ENCODE measurements at regions not wholly inside any gene's neighbourhood (a gene's known extent, or its start where the extent isn't known, plus 50 kb on each side); places are given as distances from the start of the nearest gene placed in this dataset.
"Not testable (repeated sequence)": the region's sequence is repeated elsewhere in the genome, so short reads cannot be mapped to it uniquely, and the experiment has no call there.

- Mint-ChIP-seq H3K4me1 (ENCODE audit: unreplicated experiment) (no peaks in the 10 kb centered on the region), H3K27me3 (peaks cover 18% of the 10 kb centered on the region), H3K27ac (no peak overlapping the region), H3K36me3 (no peaks in the 10 kb centered on the region), H3K9me3 (peaks cover 6% of the 10 kb centered on the region), H3K4me3 (no peak overlapping the region)
- TF ChIP-seq CTCF (conservative IDR thresholded peaks at IDR 0.05) = no peak
- no peak for DNase-seq (ENCODE audit: extremely low spot score, unreplicated experiment)
These were observed 424.4 kb upstream of the NFIA start for GRCh38 chr1:60657926-60658325.

- H3K27ac Mint-ChIP-seq = no peak overlapping the region
- H3K9me3 Mint-ChIP-seq = peaks cover 7% of the 10 kb centered on the region
- no peak overlapping the region for H3K4me3 Mint-ChIP-seq
- H3K27me3 Mint-ChIP-seq = peaks cover 14% of the 10 kb centered on the region
- H3K36me3 Mint-ChIP-seq = no peaks in the 10 kb centered on the region
- no peak for DNase-seq (ENCODE audit: extremely low spot score, unreplicated experiment)
- H3K4me1 Mint-ChIP-seq (ENCODE audit: unreplicated experiment) = no peaks in the 10 kb centered on the region
- TF ChIP-seq CTCF (conservative IDR thresholded peaks at IDR 0.05) = no peak
These were observed 426.5 kb upstream of the NFIA start for GRCh38 chr1:60655679-60656355.

DNA sequence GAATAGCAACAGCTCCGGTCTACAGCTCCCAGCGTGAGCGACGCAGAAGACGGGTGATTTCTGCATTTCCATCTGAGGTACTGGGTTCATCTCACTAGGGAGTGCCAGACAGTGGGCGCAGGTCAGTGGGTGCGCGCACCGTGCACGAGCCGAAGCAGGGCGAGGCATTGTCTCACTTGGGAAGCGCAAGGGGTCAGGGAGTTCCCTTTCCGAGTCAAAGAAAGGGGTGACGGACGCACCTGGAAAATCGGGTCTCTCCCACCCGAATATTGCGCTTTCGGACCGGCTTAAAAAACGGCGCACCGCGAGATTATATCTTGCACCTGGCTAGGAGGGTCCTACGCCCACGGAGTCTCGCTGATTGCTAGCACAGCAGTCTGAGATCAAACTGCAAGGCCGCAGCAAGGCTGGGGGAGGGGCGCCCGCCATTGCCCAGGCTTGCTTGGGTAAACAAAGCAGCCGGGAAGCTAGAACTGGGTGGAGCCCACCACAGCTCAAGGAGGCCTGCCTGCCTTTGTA lies 442.3 kb upstream of the NFIA start:
- H3K4me3 Mint-ChIP-seq = not testable (repeated sequence)

DNA sequence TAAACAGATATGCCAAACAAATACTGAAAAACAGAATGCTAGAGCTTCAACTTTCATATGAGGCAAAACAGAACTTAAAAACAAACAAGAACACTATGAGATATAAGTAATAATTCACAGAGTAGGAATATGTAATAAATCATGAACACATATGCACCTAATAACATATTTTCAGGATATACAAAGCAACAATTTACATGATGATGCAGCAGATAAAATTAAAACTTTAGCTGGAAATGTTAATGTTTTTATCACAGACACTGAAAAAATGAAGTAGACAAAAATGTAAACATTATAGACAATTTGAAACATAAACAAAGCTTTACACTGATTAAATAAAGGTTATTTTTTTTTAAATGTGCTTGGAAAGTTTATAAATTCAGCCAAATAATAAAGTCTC lies 443.1 kb upstream of the NFIA start:
- no peak for DNase-seq (ENCODE audit: extremely low spot score, unreplicated experiment)
- Mint-ChIP-seq H3K27me3 (no peaks in the 10 kb centered on the region), H3K27ac (no peak overlapping the region), H3K36me3 (no peaks in the 10 kb centered on the region), H3K4me1 (ENCODE audit: unreplicated experiment) (no peaks in the 10 kb centered on the region), H3K4me3 (no peak overlapping the region), H3K9me3 (no peaks in the 10 kb centered on the region)
- TF ChIP-seq CTCF (conservative IDR thresholded peaks at IDR 0.05) = no peak

More for the DNA sequence above, 442.3 kb upstream of the NFIA start:
- H3K9me3 Mint-ChIP-seq; H3K27me3 Mint-ChIP-seq; H3K27ac Mint-ChIP-seq; H3K36me3 Mint-ChIP-seq; H3K4me1 Mint-ChIP-seq (ENCODE audit: unreplicated experiment); DNase-seq (ENCODE audit: extremely low spot score, unreplicated experiment): not testable (repeated sequence)

DNA sequence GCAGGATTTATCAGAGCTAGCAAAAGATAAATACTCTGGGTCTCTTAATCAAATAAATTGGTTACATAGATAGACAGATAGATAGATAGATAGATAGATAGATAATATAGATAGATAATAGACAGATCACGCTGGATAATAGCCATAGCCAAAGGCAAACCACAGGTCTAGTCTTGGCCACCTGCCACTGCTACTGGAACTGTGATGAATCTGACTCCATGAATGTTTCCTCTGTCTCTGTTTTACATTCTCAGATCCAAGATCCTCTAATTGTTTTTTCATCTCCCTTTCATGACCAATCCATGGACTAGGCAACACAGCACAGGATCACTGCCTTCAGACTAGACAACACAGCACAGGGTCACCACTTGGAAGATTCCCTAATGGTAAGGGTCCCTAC lies 444.7 kb upstream of the NFIA start:
- Mint-ChIP-seq H3K27ac (no peak overlapping the region), H3K4me1 (ENCODE audit: unreplicated experiment) (no peaks in the 10 kb centered on the region), H3K36me3 (no peaks in the 10 kb centered on the region), H3K4me3 (no peak overlapping the region), H3K27me3 (no peaks in the 10 kb centered on the region), H3K9me3 (no peaks in the 10 kb centered on the region)
- DNase-seq (ENCODE audit: extremely low spot score, unreplicated experiment) = no peak
- TF ChIP-seq CTCF (conservative IDR thresholded peaks at IDR 0.05) = no peak

DNA sequence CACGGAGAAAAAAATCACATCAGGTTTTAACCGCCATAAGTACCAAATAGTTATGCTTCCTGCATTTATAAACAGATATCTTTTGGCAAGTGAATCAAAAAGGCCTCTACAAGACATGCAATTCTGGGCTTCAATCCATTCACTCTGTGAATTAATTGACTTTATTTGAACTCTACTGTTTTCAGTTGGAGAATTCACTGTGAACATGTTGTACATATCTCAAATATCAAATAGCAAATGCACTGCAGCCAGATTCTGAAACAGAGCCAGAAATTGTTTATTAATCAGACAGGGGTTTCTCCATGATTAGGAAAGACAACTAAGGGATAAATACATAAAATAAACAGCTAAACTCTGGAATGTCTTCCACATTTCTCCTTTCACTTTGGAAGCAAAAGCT lies 445.4 kb upstream of the NFIA start:
- DNase-seq (ENCODE audit: extremely low spot score, unreplicated experiment) = no peak
- no peak overlapping the region for H3K4me3 Mint-ChIP-seq
- H3K27ac Mint-ChIP-seq = no peak overlapping the region
- no peaks in the 10 kb centered on the region for H3K9me3 Mint-ChIP-seq
- no peaks in the 10 kb centered on the region for H3K4me1 Mint-ChIP-seq (ENCODE audit: unreplicated experiment)
- TF ChIP-seq CTCF (conservative IDR thresholded peaks at IDR 0.05) = no peak
- no peaks in the 10 kb centered on the region for H3K36me3 Mint-ChIP-seq
- no peaks in the 10 kb centered on the region for H3K27me3 Mint-ChIP-seq
